K562 (cell line): ENCODE measurements at regions not wholly inside any gene's neighbourhood (a gene's known extent, or its start where the extent isn't known, plus 50 kb on each side); places are given as distances from the start of the nearest gene placed in this dataset.

ENCODE experiments used
- BCLAF1 ChIP-seq, 2 experiments: fragments of 450-650 bp in 1 of 2; IDR thresholded peaks; 2 replicates each; pipeline ENCODE4 v1.6.1; 2011 to 2017; ENCODE audit warnings: low read depth in 2 of 2, antibody characterized with exemption in 1 of 2, borderline replicate concordance in 1 of 2, low read length in 1 of 2, mild to moderate bottlenecking in 1 of 2, mixed read lengths in 1 of 2; ENCODE audit not compliant: control insufficient read depth in 1 of 2
- CCNT2 ChIP-seq: IDR thresholded peaks from 2 replicates; pipeline ENCODE4 v1.6.1; 2011; ENCODE audit warnings: borderline replicate concordance, low read depth, mild to moderate bottlenecking, moderate library complexity, mixed read lengths, low read length; ENCODE audit not compliant: insufficient read length; ENCODE audit errors: extremely low read depth
- CHD7 ChIP-seq: fragments of 200-600 bp; sonication (generic); IDR thresholded peaks from one replicate; pipeline ENCODE4 v1.6.1; 2012; ENCODE audit warnings: mild to moderate bottlenecking, low read depth, low read length, inconsistent platforms
- CREB3L1 ChIP-seq: fragments of 450-650 bp; IDR thresholded peaks from 2 replicates; pipeline ENCODE4 v1.6.1; 2014; ENCODE audit warnings: low read depth, mild to moderate bottlenecking, moderate library complexity, borderline replicate concordance
- NR2F6 ChIP-seq: fragments of 450-650 bp; formaldehyde crosslinking; IDR thresholded peaks from 2 replicates; pipeline ENCODE4 v1.4.0; 2020; ENCODE audit warnings: mild to moderate bottlenecking
- PPARD ChIP-seq: fragments of 250-450 bp; sonication (Bioruptor Pico); IDR thresholded peaks from 2 replicates; pipeline ENCODE4 v1.8.0; 2022; ENCODE audit warnings: inconsistent platforms, mild to moderate bottlenecking, moderate library complexity
- TARDBP ChIP-seq: fragments of 450-650 bp; IDR thresholded peaks from 2 replicates; pipeline ENCODE4 v1.6.1; 2016
- TFE3 ChIP-seq: fragments of 450-650 bp; formaldehyde crosslinking; IDR thresholded peaks from 2 replicates; pipeline ENCODE4 v1.4.0; 2020; ENCODE audit warnings: mild to moderate bottlenecking, mixed read lengths
- ZC3H8 ChIP-seq: fragments of 450-650 bp; IDR thresholded peaks from 2 replicates; pipeline ENCODE4 v1.6.1; 2017

GRCh38 chr3:167941234-167941995, 154.3 kb downstream of the GOLIM4 start (continued):
- TF ChIP-seq CHD7 = no peak
- TF ChIP-seq BCLAF1 (IDR thresholded peaks at IDR 0.05; ENCODE audit: borderline replicate concordance in 1 of 2, control insufficient read depth in 1 of 2, low read depth in 2 of 2, low read length in 1 of 2) = no peak
- no peak for TF ChIP-seq PPARD (CRISPR knock-in tag)
- no peak for TF ChIP-seq TARDBP
- TF ChIP-seq TFE3 (CRISPR knock-in tag) = peak; percentile 46; the same call in 1 of the 2 replicates
- TF ChIP-seq CCNT2 = peak; percentile 58
- no peak for TF ChIP-seq ZC3H8
- TF ChIP-seq CREB3L1 = no peak
- no peak for TF ChIP-seq NR2F6
